CD4-positive, alpha-beta T cell treated with Interleukin-4 for 4 hours (primary cell): ENCODE measurements at regions not wholly inside any gene's neighbourhood (a gene's known extent, or its start where the extent isn't known, plus 50 kb on each side); places are given as distances from the start of the nearest gene placed in this dataset.
"Not testable (repeated sequence)": the region's sequence is repeated elsewhere in the genome, so short reads cannot be mapped to it uniquely, and the experiment has no call there.

Experiments used
- DNase-seq: peaks from one replicate; pipeline ENCODE4 v3.0.0-alpha.2; 2020

DNA sequence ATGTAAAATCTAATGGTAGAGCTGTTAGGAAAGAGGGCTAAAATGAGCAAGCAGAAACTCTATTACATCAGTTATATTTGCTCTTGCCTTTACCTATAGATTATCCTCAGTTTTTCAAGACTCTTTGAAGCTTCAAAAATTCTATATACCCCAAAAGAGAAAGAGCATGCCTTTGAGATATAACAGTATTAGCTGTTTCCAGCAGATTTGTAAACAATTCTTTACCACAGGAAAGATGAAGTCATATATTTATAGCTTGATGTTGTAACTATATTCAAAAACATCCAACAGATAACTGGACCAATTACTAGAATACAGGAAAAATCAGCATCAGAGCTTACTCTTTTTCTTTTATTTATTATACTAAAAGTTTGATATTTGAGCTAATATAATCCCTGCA lies 416.2 kb upstream of the TPK1 start:
- DNase-seq = no peak

DNA sequence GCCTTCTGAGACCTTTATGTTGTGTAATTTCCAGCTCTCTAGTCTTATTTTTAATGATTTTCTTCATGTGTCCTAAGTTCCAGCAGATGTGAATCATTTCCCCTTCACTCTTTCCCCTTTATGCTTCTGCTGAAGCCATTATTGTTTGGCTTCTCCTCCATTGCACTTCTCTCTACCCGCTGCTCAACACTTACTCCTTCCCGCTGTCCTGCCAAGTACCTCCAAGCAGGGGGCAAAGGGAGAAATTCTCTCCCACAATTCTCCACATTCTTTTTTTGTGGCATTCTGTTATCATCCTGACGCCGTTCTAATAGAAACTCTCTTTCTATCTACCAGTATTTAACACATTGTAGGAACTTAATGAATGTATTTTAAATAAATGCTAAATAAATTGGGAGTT lies 388.9 kb upstream of the TPK1 start:
- no peak for DNase-seq

- no peak for DNase-seq
Observed at GRCh38 chr7:145219461-145219860, 383.6 kb upstream of the TPK1 start.

DNA sequence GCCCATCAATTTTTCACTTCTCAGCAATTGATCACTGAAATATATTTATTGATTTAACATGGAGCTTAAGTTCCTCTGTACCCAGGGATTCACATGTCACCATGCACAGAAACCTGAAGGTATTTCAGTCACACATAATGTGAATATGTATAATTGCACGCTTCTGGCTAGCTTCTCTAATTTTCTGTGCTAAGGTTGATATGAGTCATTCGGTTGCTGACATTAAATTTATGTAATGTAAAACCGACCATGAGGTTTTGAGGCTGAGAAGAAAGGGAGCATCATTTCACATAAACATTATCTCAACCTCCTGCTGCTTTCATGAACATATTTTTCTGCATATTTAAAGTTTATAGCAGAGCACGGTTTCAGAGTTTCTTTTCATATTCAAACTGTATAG lies 381.0 kb upstream of the TPK1 start:
- no peak for DNase-seq

- DNase-seq = no peak
Observed at GRCh38 chr7:145212050-145212449, 376.2 kb upstream of the TPK1 start.

GRCh38 chr7:145211211-145211610 lies 375.4 kb upstream of the TPK1 start:
- DNase-seq = no peak

DNA sequence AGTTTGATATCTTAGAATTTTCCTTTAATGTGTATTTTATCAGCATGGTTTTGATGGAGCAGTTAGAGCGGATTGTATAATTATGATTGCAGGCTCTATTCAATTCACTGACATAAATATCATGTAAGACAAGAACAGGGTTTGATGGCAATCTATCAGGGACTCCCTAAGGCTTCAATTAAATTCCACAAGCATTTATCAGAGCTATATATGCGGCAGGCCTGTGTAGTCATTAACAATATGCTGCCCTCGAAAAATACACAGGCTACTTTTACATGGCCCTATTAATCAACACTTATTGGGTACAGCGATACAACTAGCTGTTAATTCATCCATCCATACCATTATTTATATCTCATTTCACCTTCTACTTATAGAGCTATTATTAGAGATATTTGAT lies 358.1 kb upstream of the TPK1 start:
- no peak for DNase-seq

GRCh38 chr7:145184956-145185355 lies 349.1 kb upstream of the TPK1 start:
- no peak for DNase-seq

DNA sequence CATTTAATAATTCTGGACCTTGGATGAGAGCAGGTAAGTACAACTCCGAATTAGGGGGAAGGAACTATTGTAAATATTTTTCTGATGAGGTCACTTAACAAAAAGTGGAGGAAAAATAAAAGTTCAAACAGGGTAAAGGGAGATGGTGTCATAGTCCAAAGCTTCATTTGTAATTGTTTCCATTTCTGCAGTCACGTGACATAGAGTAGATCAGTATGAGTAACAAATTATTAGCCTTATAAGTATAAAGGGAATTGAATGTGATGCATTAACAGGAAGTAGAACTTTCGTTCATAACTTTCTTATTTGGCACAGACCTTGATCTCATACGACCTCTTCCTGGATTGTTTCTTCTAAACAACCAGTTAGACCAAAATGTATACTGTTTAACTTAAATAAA lies 347.2 kb upstream of the TPK1 start:
- no peak for DNase-seq

DNA sequence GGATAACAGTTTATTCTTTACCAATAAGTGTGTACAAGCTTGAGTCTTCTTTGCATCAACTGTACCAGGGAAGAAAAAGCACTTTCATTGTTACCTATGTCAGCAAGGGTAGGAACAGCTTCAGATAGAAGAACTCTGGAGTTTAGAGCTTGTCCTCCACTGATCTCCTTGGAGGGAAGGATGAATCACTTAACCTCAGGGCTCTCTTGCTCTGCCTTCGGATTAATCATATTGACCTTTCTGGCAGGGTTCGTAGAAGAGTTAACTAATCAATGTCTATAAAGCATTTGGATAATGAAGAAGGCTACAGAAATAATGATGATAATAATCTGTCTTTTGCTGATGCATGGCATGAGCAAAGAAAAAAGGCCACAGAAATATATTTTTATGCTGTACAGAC lies 339.5 kb upstream of the TPK1 start:
- DNase-seq = no peak

- DNase-seq = no peak
Observed at GRCh38 chr7:145169908-145170307, 334.1 kb upstream of the TPK1 start.

DNA sequence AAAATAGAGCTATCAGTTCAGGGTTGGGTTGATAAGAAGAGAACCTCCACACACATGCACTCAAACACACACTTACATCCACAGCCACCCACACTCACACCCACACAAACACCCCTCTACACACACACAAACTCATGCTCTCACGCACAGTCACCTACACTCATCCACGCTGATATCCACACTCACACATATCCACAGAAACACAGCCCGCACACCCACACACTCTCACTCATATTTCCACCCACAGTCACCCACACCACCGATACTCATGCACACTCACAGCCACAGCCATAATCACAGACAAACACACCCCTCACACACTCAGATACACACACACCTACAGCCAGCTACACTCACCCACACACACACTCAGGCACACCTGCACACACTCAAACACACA lies 333.0 kb upstream of the TPK1 start:
- DNase-seq = no peak

- no peak for DNase-seq
Observed at GRCh38 chr7:145168427-145168826, 332.6 kb upstream of the TPK1 start.

GRCh38 chr7:145156834-145157233 lies 321.0 kb upstream of the TPK1 start:
- no peak for DNase-seq

DNA sequence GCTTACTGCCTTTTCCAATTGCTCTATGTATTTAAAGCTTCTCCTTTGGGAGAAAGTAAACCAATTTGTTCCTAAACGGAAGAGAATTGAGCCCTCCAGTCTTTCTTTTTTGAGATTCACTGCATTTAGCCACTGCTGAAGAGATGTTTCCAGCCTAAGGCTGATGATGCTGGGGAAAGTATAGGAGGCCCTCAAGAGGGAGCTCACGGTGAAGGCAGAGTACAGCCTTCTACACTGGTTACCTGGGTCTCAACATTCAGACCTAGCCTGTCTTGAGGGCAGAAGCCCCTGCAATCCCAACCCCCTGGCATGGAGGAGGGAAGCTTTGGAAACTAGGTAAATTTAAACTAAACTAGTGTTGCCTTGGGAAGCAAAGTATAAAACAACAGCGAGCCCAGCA lies 316.7 kb upstream of the TPK1 start:
- no peak for DNase-seq

GRCh38 chr7:145151676-145152075 lies 315.8 kb upstream of the TPK1 start:
- DNase-seq = no peak

DNA sequence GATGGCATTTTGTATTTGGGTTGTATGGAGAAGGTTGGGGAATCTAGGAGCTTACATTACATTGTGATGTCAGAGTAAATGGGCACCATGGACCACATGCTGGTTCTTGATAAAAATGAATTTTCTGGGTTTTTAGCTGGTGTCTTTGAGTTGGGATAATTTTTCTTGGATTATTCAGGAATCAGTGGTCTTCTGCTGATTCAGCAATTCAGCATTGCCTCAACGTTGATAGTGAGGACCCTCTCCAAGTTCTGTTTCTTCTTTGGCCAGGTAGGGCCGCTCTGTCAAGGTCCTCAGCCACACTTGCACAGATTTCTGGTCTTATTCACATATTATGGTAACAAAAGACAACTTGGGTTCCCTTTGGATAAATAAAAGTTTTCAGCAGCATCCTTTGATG lies 312.0 kb upstream of the TPK1 start:
- no peak for DNase-seq

- no peak for DNase-seq
Observed at GRCh38 chr7:145143685-145144084, 307.8 kb upstream of the TPK1 start.

DNA sequence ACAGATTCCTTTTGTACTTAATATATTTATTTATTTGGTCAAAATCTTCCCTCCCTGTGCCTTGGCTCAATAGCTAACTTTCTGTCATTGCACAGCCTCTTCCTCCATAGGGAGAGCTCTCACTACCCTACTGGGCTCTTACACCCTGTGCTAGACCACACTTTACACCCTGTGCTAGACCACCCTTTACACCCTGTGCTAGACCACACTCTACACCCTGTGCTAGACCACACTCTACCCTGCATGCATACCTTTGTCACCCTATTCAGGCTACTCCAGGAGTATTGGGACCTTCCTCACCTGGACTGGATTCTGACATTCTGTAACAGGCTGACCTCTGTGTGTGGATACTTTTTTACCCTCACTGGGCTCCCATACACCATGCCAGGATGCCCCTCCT lies 298.5 kb upstream of the TPK1 start:
- DNase-seq = no peak

DNA sequence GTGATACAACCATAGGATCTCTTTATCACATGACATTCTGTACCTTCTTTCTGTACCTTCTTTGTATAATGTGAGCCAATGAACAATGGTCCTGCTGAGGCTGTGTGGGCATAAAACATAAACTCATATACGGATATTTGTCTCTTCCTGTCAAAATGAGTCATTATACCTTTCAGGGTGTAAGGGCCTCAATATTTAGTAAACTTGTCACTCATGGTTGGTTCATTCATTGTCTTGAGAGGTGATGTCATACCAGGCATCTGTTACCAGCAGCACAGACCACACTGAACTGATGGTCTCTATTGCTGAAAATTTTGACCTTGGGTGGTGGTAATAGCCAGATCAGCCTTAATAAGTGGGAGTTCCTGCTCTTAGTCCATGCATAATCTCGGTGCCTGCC lies 287.6 kb upstream of the TPK1 start:
- no peak for DNase-seq

GRCh38 chr7:145106001-145106400 lies 270.1 kb upstream of the TPK1 start:
- no peak for DNase-seq

GRCh38 chr7:145105561-145105960 lies 269.7 kb upstream of the TPK1 start:
- DNase-seq = no peak

- DNase-seq = no peak
Observed at GRCh38 chr7:145104400-145104799, 268.5 kb upstream of the TPK1 start.

DNA sequence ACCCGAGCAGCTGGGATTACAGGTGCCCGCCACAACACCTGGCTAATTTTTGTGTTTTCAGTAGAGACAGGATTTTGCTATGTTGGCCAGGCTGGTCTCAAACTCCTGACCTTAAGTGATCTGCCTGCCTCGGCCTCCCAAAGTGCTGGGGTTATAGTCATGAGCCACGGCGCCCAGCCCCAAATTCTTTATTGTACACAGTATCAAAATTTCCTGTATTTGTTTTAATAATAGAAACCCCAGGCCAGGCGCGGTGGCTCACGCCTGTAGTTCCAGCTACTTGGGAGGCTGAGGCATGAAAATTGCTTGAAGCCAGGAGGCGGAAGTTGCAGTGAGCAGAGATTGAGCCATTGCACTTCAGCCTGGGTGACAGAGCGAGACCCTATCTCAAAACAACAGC lies 266.3 kb upstream of the TPK1 start:
- DNase-seq = not testable (repeated sequence)

DNA sequence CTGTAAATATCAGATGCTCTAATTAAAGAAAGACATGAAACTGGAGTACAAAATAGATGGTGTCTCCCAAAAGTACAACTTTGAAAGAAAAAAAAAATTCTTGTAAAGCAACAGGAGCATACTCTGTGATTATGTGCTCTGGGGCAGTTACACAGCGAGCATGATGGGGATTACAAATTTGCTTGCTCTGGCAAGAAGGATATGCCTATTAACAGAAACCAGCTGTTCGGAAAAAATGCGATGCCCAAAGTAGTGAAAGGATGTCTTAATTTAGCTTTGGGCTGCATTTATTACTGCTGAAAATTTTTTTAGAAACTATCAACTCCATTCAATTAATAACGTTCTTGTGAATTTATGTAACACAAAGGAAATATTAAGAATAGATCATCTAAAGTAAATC lies 256.9 kb upstream of the TPK1 start:
- DNase-seq = no peak

DNA sequence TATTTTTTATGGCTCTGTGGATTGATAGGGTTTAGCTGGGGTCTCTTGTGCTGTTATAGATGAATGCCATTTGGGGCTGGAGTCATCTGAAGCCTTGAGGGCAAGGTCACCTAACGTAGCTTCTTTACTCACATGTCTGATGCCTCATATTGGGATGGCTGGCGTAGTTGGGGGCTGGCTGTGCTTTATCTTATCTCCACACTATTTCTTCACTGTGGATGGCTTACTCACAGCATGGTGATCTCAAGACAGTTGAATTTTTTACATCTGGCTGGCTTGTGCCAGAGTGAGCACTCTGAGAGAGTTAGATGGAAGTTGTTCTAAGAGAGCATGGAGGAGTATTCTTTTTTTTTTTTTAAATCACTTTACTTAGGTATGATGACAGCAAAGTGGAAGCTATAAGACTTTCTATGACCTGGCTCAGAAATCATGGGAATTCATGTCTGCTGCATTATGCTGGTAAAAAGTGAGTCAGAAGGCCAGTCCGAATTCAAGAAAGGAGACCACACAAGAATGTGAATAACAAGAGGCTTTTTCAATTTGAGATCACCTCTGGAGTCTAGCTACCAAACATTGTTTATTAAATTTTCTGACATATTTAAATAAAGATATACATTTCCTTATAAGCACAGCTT lies 252.4 kb upstream of the TPK1 start:
- no peak for DNase-seq
